ENCODE measurements at regions not wholly inside any gene's neighbourhood (a gene's known extent, or its start where the extent isn't known, plus 50 kb on each side); places are given as distances from the start of the nearest gene placed in this dataset.

GRCh38 chr12:17139931-17140330 lies 534.0 kb upstream of the LMO3 start (continued):
- TF ChIP-seq PREB (CRISPR knock-in tag; IDR thresholded peaks at IDR 0.05; ENCODE audit: borderline replicate concordance): no peak
- TF ChIP-seq CBFB (CRISPR knock-in tag; IDR thresholded peaks at IDR 0.05; ENCODE audit: low read depth): no peak
- TF ChIP-seq ERG (CRISPR knock-in tag; IDR thresholded peaks at IDR 0.05): no peak

- Mint-ChIP-seq H3K4me1 (no peaks in the 10 kb centered on the region), H3K27me3 (ENCODE audit: low read depth) (no peaks in the 10 kb centered on the region; the same call in 1 of the 2 replicates), H3K36me3 (no peaks in the 10 kb centered on the region), H3K27ac (no peak overlapping the region), H3K4me3 (no peak overlapping the region), H3K9me3 (no peaks in the 10 kb centered on the region)
- TF ChIP-seq ZBTB21 (CRISPR knock-in tag; IDR thresholded peaks at IDR 0.05; ENCODE audit: borderline replicate concordance): no peak
- no peak for TF ChIP-seq ZNF121 (CRISPR knock-in tag; IDR thresholded peaks at IDR 0.05)
- TF ChIP-seq ZNF671 (CRISPR knock-in tag; IDR thresholded peaks at IDR 0.05): no peak
- no peak for TF ChIP-seq ARID4B (CRISPR knock-in tag; IDR thresholded peaks at IDR 0.05; ENCODE audit: borderline replicate concordance)
- TF ChIP-seq AFF4 (CRISPR knock-in tag; IDR thresholded peaks at IDR 0.05; ENCODE audit: borderline replicate concordance): no peak
- no peak for TF ChIP-seq E2F5 (CRISPR knock-in tag; IDR thresholded peaks at IDR 0.05)
- no peak for TF ChIP-seq NFYB (CRISPR knock-in tag; conservative IDR thresholded peaks at IDR 0.05; ENCODE audit: low read depth)
- TF ChIP-seq CREB1 (CRISPR knock-in tag; IDR thresholded peaks at IDR 0.05): no peak
- TF ChIP-seq RORB (CRISPR knock-in tag; IDR thresholded peaks at IDR 0.05): no peak
- no peak for TF ChIP-seq MLX (CRISPR knock-in tag; IDR thresholded peaks at IDR 0.05)
- TF ChIP-seq GABPB1 (CRISPR knock-in tag; IDR thresholded peaks at IDR 0.05): no peak
- no peak for TF ChIP-seq MAX (CRISPR knock-in tag; IDR thresholded peaks at IDR 0.05)
- ATAC-seq: no peak
- ChIA-PET POLR2A (no interaction called here), CTCF (no interaction called here)
- DNase-seq (ENCODE audit: low spot score): no peak
These were observed 531.4 kb upstream of the LMO3 start for GRCh38 chr12:17137396-17137795.
